GM21723 (cell line): ENCODE measurements at regions not wholly inside any gene's neighbourhood (a gene's known extent, or its start where the extent isn't known, plus 50 kb on each side); places are given as distances from the start of the nearest gene placed in this dataset.
"Not testable (repeated sequence)": the region's sequence is repeated elsewhere in the genome, so short reads cannot be mapped to it uniquely, and the experiment has no call there.

ENCODE experiments used
- ATAC-seq: cut with Tn5 transposase; IDR thresholded peaks from one replicate; pipeline ENCODE4 v1.9.1; 2021; ENCODE audit warnings: mild to moderate bottlenecking, moderate library complexity; ENCODE audit not compliant: unreplicated experiment

DNA sequence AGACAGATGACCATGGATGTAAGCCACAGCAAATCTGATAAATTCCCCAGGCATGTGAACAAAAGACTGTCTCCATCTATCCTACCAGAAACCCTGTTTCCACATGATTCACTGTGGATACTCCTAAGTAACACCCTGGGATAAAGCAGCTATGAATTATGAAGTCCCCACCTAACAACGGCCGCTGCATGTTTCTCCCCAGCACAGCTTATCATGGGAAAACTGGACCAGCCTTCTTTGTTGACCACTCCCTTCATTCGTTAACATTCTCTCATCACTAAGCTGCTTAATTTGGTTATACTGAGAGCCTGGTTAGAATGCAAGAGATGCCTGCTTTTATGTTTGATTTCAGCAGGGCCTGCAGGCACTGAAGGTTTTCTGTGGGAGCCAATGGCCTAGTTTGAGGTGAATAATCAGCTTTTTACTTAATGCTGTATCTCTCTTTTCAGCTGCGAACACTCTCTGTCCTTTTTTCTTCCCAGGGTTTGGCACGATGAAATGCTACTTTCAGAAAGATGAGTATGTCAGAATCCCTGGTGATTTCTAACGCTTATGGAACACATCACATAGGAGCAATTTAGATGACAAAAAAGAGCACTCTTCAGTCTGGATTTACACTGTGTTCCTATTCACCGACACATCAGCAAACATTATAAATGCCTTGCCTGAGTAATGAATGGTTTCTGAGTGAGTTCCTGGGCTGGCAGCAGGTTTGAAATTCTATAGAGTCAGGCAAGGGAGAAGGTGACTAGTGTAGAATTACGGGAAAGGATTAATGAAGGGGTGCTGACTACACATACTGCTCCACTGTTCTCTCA, 318.4 kb upstream of the ZNF608 start:
- no peak for ATAC-seq

DNA sequence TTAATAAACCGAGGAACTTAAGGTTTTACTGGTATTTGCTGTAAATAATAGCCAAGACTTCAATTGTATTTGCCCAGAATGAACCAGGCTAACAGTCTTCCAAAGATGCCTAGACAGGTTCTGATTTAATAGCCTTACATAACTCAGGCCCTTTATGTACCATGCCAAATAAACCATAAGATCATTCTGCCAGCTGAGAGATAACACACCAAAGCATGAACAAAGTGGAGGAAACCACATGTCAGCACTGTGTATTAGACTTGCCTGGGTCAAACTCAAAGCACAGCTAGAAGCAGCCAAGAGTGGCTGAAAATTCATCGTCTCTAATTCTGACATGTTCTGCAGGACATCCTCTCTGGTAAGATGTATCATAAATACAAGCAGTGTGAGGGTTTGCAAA, 319.3 kb upstream of the ZNF608 start:
- no peak for ATAC-seq

DNA sequence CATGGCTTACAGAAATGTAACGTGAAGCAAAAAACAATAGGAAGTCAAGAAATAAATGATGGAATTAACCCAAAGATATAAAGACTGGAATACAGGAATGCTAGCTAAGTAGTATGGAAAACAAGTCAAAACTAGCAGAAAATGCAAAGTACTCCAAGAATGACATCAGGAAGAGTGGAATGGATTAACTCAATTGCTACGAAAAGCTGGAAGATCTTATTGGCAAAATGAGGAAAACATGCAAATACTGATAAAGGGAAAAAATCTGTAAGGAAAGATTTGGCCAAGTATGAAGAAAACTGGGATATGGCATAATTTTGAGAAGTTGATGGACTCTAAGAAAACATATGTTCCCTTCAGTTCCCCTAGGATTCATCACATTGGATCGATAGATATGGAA, 324.5 kb upstream of the ZNF608 start:
- no peak for ATAC-seq

DNA sequence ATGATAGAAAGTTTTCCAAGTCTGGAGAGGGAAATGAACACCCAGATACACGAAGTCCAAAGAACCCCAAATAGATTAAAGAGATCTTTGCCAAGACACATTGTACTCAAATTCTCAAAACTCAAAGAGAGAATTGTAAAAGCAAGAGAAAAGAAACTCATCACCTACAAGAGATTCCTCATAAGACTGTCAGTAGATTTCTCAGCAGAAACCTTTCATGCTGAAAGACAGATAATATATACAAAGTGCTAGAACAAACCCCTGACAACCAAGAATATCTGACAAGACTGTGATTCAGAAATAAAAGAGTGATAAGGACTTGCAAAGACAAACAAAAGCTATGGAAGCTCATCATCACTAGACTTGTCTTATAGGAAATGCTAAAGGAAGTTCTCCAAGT, 326.7 kb upstream of the ZNF608 start:
- no peak for ATAC-seq

DNA sequence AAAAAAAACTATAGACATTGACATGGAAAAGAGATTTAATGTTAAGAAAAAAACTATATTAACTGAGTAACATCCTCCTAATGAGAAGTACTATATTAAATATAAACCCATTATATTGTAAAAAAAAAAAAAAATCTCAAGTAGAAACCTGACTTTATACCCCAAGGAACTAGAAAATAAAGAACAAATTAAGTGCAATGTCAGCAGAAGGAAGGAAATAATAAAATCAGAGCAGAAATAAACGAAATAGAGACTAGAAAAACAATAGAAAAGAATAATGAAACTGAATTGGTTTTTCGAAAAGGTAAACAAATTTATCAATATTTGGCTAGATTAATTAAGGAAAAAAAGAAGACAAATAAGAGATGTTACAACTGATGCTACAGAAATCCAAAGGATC, 329.1 kb upstream of the ZNF608 start:
- ATAC-seq: no peak

DNA sequence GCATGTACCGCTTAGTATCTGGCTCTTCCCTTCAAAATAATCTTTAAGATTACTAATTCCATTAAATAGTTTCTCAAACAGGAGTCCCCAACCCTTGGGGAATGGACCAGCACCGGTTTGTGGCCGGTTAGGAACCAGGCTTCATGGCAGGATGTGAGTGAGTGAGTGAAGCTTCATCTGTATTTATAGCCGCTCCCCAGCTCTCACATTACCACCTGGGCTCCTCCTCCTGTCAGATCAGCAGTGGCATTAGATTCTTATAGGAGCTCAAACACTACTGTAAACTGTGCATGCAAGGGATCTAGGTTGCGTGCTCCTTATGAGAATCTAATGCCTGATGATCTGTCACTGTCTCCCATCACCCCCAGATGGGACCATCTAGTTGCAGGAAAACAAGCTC, 332.6 kb upstream of the ZNF608 start:
- ATAC-seq: not testable (repeated sequence)

DNA sequence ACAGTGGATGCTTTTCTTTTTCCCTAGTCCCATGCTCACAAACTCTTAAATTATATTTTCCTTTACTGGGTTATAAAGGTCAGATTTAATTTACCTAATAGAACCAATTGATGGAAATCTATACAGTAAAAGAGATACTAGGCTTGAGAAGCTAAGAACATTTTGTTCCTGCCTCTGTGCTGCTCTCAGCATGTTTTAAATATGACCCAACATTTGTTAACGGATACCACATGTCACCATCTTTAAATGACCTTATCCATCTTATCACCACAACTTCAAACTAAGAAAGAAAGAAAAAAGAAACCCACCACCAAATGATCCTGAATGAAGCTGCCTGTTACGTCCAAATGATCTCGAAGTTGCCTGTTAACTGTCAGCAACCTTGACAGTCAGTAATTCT, 334.7 kb upstream of the ZNF608 start:
- ATAC-seq: no peak

DNA sequence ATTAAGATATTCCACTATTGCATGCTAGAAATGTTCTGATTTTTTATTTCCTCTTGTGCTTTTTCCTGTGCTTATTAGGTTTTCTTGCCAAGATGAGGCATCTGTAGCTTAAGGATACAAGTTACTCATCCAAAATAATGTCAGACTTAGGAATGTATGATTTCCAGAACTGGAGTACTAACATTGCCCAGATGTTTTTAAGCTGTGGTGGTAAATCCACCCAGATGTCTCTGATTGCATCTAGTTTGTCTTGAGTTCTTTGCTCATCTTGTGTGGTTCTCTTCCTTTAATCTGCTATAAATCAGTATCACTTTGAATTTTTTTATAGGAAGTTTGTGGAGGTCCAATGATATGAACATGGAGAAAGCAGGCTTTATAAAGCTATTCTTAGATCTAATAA, 337.5 kb upstream of the ZNF608 start:
- no peak for ATAC-seq

DNA sequence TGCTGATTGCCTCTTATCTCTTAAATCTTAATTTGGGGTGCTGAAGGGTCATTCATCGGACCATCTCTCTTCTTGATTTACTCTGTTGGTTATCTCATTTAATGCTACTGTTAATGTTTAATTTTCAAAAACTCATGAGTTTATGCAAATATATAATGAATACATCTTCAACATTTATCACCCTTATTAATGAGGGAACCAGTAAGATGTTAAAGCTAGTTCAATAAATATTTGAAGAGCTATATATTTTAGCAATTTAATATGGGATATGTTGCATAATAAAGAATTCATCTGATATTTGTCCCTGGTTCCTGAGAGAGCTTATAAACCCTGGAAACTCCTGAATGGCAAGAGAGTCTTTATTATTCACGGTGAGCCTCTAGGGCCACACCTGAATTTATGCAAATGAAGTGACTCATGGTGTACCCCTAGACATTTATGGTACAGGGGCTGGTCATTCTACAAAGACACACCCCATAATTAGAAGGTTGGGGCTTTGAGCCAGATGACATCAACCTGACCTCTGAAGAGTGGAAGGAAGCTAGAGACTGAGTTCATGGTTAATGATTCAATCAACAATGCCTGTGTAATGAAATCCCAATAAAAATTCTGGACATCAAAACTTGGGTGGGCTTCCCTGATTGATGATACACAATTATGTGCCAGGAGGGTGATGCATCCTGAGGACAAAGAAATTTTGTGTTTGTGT, 339.5 kb upstream of the ZNF608 start:
- no peak for ATAC-seq

DNA sequence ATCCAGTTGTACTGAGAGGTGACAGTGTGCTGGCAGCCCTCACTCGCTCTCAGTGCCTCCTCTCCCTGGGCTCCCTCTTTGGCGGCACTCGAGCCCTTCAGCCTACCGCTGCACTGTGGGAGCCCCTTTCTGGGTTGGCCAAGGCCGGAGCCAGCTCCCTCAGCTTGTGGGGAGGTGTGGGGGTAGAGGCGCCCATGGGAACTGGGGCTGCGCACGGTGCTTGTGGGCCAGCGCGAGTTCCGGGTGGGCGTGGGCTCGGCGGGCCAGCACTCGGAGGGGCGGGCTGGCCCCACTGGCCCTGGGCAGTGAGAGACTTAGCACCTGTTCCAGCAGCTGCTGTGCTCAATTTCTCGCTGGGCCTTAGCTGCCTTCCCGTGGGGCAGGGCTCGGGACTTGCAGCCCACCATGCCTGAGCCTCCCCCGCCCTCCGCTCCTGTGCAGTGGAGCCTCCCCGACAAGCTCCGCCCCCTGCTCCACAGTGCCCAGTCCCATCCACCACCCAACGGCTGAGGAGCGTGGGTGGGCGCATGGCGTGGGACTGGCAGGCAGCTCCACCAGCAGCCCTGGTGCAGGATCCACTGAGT, 342.2 kb upstream of the ZNF608 start:
- no peak for ATAC-seq

DNA sequence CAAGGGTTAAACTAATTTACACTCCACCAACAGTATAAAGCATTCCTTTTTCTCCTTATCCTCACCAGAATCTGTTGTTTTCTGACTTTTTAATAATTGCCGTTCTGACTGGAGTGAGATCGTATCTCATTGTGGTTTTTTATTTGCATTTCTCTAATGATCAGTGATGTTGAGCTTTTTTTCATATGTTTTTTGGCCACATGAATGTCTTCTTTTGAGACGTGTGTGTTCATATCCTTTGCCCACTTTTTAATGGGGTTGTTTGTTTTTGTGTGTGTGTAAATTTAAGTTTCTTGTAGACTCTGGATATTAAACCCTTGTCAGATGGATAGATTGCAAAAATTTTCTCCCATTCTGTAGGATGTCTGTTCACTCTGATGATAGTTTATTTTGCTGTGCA, 345.7 kb upstream of the ZNF608 start:
- ATAC-seq: not testable (repeated sequence)

DNA sequence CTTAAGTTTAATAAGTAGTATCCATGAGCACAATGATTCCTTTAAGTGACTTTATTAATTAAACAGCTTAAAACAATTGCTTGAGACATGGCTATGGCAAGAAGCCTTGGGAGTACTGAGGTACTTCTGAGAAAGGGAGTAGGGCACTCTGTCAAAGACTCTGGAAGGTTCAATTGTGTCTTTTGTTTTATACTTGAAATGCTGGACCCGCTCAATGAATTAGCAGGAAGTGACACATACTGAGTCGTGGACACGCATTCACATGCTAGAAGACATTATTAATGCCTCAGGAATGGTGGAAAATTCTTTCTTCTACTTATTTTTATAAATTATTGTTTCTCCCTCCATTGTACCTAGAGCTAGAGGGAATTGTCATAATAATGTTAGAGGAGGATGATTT, 347.3 kb upstream of the ZNF608 start:
- no peak for ATAC-seq

DNA sequence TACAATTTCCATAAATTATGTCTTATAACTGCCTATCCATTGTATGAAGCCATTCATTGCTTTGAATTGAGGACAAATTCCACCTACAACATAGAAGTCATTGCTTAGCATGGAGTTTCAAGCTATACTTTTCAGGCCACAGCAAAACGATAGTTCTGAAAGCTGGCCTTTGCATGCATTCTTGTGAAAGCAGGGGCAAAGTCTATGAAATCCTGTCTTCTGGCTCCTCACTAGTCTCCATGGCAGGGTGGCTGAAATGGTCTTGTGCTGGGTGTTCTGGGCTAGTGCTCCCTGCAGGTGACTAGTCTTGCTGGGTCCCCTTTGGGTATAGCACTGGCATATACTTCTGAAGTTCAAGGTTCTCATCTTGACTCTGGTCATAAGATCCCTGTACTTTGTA, 353.9 kb upstream of the ZNF608 start:
- ATAC-seq: no peak

DNA sequence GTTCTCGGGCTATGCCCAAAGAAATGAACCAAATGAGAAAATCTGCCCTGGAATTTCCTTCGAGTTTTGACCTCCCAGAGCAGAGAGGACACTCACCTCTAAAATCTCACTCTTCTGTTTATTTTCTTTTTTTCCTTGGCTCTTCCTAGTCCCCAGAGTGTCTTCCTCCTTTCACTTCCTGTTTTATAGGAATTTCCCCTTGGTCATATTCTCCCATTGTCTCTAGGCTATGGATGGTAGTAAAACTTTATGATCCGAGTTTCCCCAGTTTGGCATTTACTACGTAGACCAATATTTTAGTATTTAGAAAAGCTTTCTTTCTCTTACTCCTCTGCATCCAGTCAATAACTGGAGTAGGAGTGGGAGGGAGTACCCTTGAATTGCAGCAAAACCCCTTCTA, 354.5 kb upstream of the ZNF608 start:
- no peak for ATAC-seq

DNA sequence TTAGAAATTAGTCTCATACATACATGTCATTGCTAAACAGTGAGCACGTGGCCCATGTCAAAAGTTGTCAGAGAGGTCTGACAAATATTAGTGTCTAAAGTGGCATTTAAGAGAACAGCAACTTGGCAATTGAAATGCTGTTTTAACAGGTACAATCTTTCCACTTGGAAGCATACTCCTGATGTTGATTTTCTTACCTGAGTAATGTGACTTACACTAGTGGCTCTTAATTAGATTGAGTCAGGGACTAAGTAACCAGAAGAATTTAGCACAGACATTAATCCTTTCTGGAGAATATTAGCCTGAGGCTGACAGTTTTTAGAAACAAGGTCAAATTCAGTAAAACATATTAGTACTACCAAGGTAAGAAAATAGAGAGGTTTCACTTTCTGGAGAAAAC, 357.0 kb upstream of the ZNF608 start:
- no peak for ATAC-seq

DNA sequence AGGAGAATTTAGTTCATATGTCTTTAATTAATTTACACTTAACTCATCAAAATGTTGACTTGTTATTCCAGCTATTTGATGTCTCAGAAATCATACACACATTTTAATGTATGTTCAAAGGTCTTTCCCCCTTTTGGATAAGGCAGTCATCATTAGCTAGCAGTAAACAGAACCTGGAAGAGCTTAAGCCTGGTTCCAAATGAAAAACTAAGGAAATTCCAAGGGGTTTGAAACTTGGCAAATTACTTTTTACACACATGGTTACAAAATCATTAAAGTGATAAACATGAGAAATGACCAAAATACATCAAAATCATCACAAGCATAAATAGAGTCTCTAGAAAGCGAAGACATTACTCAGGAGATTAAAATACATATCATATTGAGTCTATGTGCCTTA, 359.8 kb upstream of the ZNF608 start:
- ATAC-seq: no peak

DNA sequence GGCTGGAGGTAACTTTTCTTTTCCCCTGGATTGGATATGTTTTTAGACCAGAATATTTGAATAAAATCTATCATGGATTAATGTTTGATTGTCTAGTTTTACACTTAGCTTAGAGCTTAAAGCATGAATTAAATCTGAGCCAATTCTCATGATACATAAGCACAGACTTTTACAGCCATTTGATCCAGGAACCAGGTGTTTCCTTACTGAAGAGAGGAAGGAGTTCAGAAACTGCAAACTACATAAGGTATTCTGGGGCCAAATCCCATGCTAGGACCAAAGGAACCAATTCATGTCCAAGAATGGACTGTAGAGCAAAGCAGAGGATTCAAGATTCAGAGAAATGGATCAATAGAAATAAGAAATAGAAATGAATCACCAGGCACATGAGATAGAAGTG, 360.4 kb upstream of the ZNF608 start:
- ATAC-seq: no peak

DNA sequence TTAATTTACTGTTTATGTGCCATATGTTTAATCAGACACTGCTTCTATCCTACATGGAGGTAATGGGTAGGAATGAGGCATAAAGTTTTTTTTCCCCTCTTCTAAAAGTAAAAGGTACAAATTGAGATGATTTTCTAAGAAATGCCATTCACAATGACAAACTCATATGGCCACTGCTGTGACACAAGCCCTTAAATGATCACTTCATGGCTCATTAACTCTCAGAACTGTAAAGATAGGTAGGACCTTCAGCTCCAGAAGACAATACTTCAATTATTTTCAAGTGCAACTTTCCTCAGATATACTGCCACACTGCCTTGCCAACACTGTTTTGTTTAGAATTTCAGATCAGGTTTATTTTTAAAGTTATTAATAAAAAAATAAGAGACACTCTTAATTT, 362.9 kb upstream of the ZNF608 start:
- ATAC-seq: no peak

DNA sequence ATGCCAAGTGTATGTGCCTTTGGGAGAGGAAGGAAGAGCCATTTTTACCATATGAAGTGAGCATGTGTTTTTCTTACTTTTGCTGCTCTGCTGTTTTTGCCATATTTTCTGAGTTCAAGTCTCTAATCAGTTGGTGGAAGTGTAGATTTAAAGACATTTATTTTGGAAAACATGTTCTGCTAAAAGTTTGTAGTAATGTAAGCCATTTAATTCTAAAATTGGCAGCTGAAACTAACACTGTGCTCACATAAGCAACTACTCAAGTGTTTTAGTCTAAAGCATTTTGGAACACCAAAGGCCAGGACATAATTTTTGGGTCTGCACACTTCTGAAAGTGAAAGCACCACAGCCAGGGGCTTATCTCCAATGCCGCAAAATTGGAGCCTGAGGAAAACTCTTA, 363.4 kb upstream of the ZNF608 start:
- ATAC-seq: no peak

DNA sequence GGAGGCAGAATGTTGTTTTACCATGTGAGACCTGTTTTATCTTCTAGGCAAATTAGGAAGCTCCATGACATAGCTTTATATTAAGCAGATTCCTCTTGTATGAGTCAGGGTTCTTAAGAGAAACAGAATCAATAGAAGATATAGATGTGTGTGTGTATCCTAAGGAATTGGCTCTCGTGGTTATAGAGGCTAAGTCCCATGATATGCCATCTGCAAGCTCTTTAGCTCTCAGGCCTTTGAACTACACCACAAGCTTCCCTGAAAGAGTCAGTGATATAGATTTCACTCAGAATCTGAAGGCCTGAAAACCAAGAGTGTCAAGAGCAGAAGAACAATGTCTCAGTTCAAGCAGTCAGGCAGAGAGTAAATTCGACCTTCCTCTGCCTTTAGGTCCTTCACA, 365.8 kb upstream of the ZNF608 start:
- ATAC-seq: no peak

DNA sequence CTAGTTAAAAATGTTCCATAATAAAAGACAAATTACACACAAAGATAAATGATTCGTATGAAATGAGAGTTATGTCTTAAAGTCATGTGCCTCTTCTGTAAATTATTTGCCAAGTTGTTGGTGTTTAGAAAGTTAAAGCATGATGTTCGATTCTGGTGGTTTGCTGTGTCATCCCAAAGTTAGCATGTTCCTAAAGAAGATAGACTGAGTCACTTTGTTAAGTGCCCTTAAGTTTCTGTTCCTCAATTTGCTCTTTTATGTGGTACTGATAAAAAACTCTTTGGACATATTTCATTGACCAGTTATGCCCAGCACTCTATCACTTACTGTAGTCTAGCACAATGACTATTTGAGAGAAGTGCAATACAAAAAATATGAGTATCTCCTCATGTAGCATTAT, 366.9 kb upstream of the ZNF608 start:
- ATAC-seq: no peak

DNA sequence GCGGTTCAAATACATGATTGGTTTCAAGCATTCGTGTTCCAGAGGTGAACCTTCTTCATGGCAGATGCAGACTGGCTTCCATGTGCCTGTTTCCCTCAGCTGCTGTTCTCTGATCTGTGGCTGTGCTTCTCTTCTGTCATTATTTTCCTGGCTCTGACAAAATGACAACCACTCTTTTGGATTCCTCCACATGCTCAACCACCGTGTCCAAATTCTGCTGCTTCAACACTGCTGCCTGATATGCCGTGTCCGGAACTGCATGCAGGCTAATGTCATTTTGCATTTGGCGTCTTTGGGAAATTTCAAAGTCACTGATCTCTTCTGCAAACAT, 368.7 kb upstream of the ZNF608 start:
- no peak for ATAC-seq
